Coronary artery (tissue), 2 donors: ENCODE measurements at regions not wholly inside any gene's neighbourhood (a gene's known extent, or its start where the extent isn't known, plus 50 kb on each side); places are given as distances from the start of the nearest gene placed in this dataset.

Experiments
- DNase-seq: peaks from one replicate; pipeline ENCODE4 v3.0.0-alpha.2; 2017; ENCODE audit warnings: low spot score
- H3K27ac ChIP-seq, 2 donors: fragments of 200-600 bp; sonication (generic); one replicate each; pipeline ENCODE4 v1.5.1; 2016 to 2019
- H3K4me3 ChIP-seq: fragments of 200-600 bp; sonication (generic); 2 replicates; pipeline ENCODE4 v1.5.1; 2016; ENCODE audit warnings: mild to moderate bottlenecking, moderate library complexity
- CTCF ChIP-seq: fragments of 200-600 bp; sonication (generic); IDR thresholded peaks from one replicate; pipeline ENCODE4 v1.5.1; 2019; ENCODE audit warnings: antibody characterized with exemption

- no peak for DNase-seq
- no peak for TF ChIP-seq CTCF
- Histone ChIP-seq H3K27ac (no peak overlapping the region), H3K4me3 (no peak overlapping the region)
Observed at GRCh38 chr13:44763615-44764301, 187.6 kb upstream of the TSC22D1 start.

- TF ChIP-seq CTCF = no peak
- DNase-seq = no peak
- H3K27ac ChIP-seq = no peak overlapping the region
- no peak overlapping the region for H3K4me3 ChIP-seq
Observed at GRCh38 chr13:44762911-44763310, 186.8 kb upstream of the TSC22D1 start.

- DNase-seq = no peak
- no peak for TF ChIP-seq CTCF
- Histone ChIP-seq H3K4me3 (no peak overlapping the region), H3K27ac (no peak overlapping the region)
Observed at GRCh38 chr13:44760434-44760833, 184.3 kb upstream of the TSC22D1 start.

GRCh38 chr13:44759384-44760360, 183.5 kb upstream of the TSC22D1 start:
- no peak for TF ChIP-seq CTCF
- H3K27ac ChIP-seq = no peak overlapping the region
- no peak overlapping the region for H3K4me3 ChIP-seq
- DNase-seq = no peak

- no peak for DNase-seq
- no peak overlapping the region for H3K27ac ChIP-seq
- H3K4me3 ChIP-seq = no peak overlapping the region
- TF ChIP-seq CTCF = no peak
Observed at GRCh38 chr13:44758630-44759383, 182.7 kb upstream of the TSC22D1 start.

- Histone ChIP-seq H3K27ac (no peak overlapping the region), H3K4me3 (no peak overlapping the region)
- no peak for DNase-seq
- no peak for TF ChIP-seq CTCF
Observed at GRCh38 chr13:44757671-44758070, 181.5 kb upstream of the TSC22D1 start.
